ENCODE measurements at regions not wholly inside any gene's neighbourhood (a gene's known extent, or its start where the extent isn't known, plus 50 kb on each side); places are given as distances from the start of the nearest gene placed in this dataset.
"Not testable (repeated sequence)": the region's sequence is repeated elsewhere in the genome, so short reads cannot be mapped to it uniquely, and the experiment has no call there.

DNA sequence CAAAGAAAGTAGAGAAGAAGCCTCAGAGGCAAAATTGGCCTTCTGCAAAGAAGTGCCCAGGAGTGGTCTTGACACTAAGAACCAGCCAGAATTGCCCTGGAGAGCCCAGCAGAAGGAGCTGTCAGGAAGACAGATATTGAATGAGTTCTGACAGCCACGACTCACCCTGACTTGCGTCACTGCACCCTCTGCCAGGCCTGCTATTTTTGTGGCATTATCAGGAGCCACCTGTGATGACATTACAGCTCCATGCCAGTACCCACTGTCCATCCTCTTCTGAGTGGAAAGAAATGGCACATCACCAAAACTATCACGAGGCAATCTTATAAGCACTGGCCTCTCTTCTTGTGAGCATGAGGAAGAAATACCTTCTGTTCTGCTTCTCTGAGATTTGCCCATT, 67.7 kb downstream of the SMIM20 start:
- no peaks in the 10 kb centered on the region for H3K4me1 ChIP-seq (ENCODE audit: control insufficient read depth, insufficient read depth, low read length)

DNA sequence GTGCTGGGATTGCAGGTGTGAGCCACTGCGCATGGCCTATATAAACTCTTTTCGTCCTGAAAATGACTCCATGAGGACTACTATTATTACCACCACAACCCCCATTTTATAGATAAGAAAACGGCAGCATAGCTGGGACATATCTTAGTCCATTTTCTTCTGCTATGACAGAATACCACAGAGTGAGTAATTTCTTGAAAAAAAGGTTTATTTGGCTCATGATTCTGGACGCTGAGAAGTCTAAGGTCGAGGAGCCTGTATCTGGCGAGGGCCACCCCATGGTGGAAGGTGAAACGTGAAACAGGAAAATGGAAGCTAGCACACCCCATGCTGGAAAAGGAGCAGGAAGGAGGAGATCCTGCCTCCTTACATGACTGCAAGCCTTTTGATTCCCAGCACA, 68.9 kb downstream of the SMIM20 start:
- Histone ChIP-seq H3K4me3 (ENCODE audit: low read length) (no peak overlapping the region), H3K27me3 (ENCODE audit: control insufficient read depth, insufficient read depth) (no peaks in the 10 kb centered on the region), H3K4me1 (ENCODE audit: control insufficient read depth, insufficient read depth, low read length) (no peaks in the 10 kb centered on the region), H3K9me3 (ENCODE audit: control insufficient read depth, low read length) (no peaks in the 10 kb centered on the region), H3K27ac (ENCODE audit: low read length) (no peak overlapping the region)
- no peak for DNase-seq
- WGBS, result 58% methylated on average over 7 of the region's 7 CpGs
- no peak for ATAC-seq
- intact Hi-C loops (cut with DNase I), result loop anchor here in 3 of 4 donors (5.0 to 10.0 kb wide), 3 partner anchors 339 to 432 kb away; partner anchors contain the start of gene RBPJ (in 1 of the 3)

More for the DNA sequence above, 67.7 kb downstream of the SMIM20 start:
- Histone ChIP-seq H3K27ac (ENCODE audit: low read length) (peak overlapping the region; percentile 72), H3K4me3 (ENCODE audit: low read length) (no peak overlapping the region), H3K27me3 (ENCODE audit: control insufficient read depth, insufficient read depth) (no peaks in the 10 kb centered on the region), H3K9me3 (ENCODE audit: control insufficient read depth, low read length) (no peaks in the 10 kb centered on the region)
- ATAC-seq, result peak; percentile 90 to 94
- intact Hi-C loops (cut with DNase I), result loop anchor here in 3 of 4 donors (5.0 to 10.0 kb wide), 3 partner anchors 341 to 433 kb away; partner anchors contain the start of gene RBPJ (in 1 of the 3)
- DNase-seq, result peak; percentile 59 to 73 (median 73)
- WGBS, result 64% methylated on average over 3 of the region's 3 CpGs

DNA sequence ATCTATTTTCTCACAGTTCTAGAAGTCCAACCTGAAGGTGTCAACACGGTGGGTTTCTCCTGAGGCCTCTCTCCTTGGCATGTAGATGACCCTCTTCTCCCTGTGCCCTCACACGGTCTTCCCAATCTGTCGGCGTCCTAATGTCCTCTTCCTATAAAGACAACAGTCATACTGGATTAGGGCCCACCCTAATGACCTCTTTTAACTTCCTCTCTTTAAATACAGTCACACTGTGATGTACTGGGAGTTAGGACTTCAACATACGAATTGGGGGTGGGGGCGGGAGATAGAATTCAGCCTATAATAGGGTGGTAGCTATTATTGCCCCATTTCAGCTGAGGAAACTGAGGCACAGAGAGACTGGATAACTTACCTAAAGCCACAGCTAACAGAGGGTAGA, 70.2 kb downstream of the SMIM20 start:
- Histone ChIP-seq H3K9me3 (ENCODE audit: control insufficient read depth, low read length) (no peaks in the 10 kb centered on the region), H3K27ac (ENCODE audit: low read length) (no peak overlapping the region), H3K4me1 (ENCODE audit: control insufficient read depth, insufficient read depth, low read length) (no peaks in the 10 kb centered on the region), H3K27me3 (ENCODE audit: control insufficient read depth, insufficient read depth) (no peaks in the 10 kb centered on the region), H3K4me3 (ENCODE audit: low read length) (no peak overlapping the region)
- no peak for DNase-seq
- WGBS, result 72% methylated on average over 6 of the region's 6 CpGs
- intact Hi-C loops (cut with DNase I), result loop anchor here in 3 of 4 donors (5.0 to 10.0 kb wide), 3 partner anchors 338 to 431 kb away; partner anchors contain the start of gene RBPJ (in 1 of the 3)
- ATAC-seq, result no peak

DNA sequence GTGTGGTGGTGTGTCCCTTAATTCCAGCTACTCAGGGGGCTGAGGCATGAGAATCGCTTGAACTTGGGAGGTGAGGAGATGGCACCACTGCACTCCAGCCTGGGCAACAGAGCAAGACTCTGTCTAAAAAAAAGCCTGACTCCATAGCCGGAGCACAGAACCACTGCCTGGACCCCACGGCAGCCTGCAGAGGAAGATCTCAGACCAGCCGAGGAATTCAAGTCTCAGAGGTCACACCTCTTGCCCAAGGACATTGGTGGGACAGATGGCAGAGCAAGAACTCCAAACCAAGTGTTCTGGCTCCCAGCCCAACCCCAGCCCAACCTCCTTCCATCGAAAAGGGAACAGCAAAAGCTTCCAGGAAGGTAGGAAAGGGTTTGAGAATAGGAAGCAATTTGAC, 70.8 kb downstream of the SMIM20 start:
- DNase-seq, result peak in 1 of 3 donors; percentile 37
- Histone ChIP-seq H3K27me3 (ENCODE audit: control insufficient read depth, insufficient read depth) (no peaks in the 10 kb centered on the region), H3K4me3 (ENCODE audit: low read length) (no peak overlapping the region), H3K4me1 (ENCODE audit: control insufficient read depth, insufficient read depth, low read length) (no peaks in the 10 kb centered on the region), H3K27ac (ENCODE audit: low read length) (no peak overlapping the region), H3K9me3 (ENCODE audit: control insufficient read depth, low read length) (no peaks in the 10 kb centered on the region)
- no peak for ATAC-seq
- WGBS, result 79% methylated on average over 5 of the region's 5 CpGs
- intact Hi-C loops (cut with DNase I), result loop anchor here in 3 of 4 donors (5.0 to 10.0 kb wide), 4 partner anchors 57 to 430 kb away; partner anchors contain the start of gene RBPJ (in 1 of the 3)

DNA sequence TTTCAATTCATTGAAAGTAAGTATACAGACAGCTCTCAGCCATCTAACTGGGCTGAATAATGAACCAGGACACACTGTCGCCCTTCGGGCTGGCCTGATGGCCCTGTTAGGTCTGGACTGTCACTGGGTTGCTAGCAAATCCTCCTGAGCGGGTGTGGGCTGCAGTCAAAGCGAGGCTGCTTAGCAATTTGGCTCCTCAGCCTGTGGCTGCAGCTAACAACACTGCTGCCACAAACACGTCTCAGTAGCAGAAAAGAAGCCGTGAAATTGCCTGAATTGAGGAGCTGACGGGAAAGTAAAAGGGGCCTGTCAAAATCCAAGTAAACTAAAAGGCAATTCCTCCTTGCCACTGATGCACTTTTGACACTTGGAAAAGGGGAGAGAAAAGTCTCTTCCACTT, 72.8 kb downstream of the SMIM20 start:
- ATAC-seq (no peak), DNase-seq (no peak)
- Histone ChIP-seq H3K27me3 (ENCODE audit: control insufficient read depth, insufficient read depth) (no peaks in the 10 kb centered on the region), H3K27ac (ENCODE audit: low read length) (no peak overlapping the region), H3K9me3 (ENCODE audit: control insufficient read depth, low read length) (no peaks in the 10 kb centered on the region), H3K4me1 (ENCODE audit: control insufficient read depth, insufficient read depth, low read length) (no peaks in the 10 kb centered on the region), H3K4me3 (ENCODE audit: low read length) (no peak overlapping the region)
- intact Hi-C loops (cut with DNase I), result loop anchor here in 3 of 4 donors (5.0 to 10.0 kb wide), 3 partner anchors 60 to 428 kb away; no protein-coding TSS in a partner anchor
- WGBS, result 90% methylated on average over 7 of the region's 7 CpGs

DNA sequence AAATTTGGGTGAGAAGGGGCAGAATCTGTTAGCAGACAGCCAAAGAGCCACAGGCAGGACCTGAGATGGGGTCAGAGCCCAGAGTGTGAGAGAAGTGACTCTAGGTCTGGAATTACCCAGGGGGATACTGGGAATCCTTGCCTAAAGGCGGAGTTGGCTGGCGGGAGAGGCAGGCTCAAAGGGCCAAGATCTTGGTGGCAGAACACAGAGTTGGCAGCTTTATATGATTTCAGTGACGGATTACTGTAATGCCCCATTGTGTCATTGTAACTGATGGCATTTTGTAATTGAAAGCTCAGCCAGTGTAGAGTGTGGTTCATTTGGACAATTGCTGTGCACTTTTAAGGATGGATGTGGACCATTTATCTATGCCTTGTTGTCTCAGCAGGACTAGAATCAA, 77.3 kb downstream of the SMIM20 start:
- Histone ChIP-seq H3K9me3 (ENCODE audit: control insufficient read depth, low read length) (no peaks in the 10 kb centered on the region), H3K27ac (ENCODE audit: low read length) (no peak overlapping the region), H3K27me3 (ENCODE audit: control insufficient read depth, insufficient read depth) (no peaks in the 10 kb centered on the region), H3K4me3 (ENCODE audit: low read length) (no peak overlapping the region), H3K4me1 (ENCODE audit: control insufficient read depth, insufficient read depth, low read length) (no peaks in the 10 kb centered on the region)
- no peak for DNase-seq
- 77% methylated on average over 3 of the region's 3 CpGs for WGBS
- ATAC-seq, result no peak
- intact Hi-C loops (cut with DNase I), result no loop called here

DNA sequence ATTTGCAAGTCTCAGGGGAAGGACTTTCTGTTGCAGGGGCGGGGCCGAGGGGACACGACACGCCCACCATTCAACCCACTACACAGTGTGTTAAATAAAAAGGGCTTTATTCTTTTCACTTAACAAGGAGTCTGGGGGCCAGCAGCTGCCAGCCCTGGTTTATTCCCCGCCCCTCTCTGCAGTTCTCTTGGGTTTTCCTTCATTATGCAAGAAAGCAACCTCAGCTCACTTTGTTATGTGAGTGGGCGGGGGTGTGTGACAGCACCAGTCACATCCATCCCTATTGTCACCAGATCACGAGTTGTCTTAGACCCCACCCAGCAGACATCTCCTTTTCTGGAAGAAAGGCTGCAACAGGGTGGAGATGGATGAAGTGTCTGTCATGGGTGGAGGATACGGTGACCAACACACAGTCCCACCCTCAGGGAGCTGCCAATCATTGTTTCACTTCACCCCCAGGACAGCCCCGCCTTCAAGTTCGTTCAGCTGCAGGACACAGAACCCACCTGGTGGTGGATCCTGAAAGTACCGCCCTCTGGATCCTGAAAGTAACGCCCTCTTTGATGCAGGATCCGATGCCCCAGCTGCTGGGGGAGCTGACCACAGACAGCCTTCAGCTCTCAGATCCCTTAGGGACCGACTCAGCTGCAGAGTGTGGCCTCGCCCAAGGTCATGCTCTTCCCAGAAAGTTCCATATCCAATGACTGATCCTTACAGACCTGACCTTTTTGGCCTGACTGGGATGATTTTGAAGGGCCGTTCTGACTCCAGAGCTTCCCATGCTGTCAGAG, 79.6 kb downstream of the SMIM20 start:
- no peak overlapping the region for H3K27ac ChIP-seq (ENCODE audit: low read length)
- H3K4me1 ChIP-seq (ENCODE audit: control insufficient read depth, insufficient read depth, low read length), result no peaks in the 10 kb centered on the region
- intact Hi-C loops (cut with DNase I), result no loop called here
- WGBS, result 61% methylated on average over 16 of the region's 16 CpGs
- no peak overlapping the region for H3K4me3 ChIP-seq (ENCODE audit: low read length)
- no peaks in the 10 kb centered on the region for H3K9me3 ChIP-seq (ENCODE audit: control insufficient read depth, low read length)
- no peaks in the 10 kb centered on the region for H3K27me3 ChIP-seq (ENCODE audit: control insufficient read depth, insufficient read depth)
- ATAC-seq (peak; percentile 45 to 58), DNase-seq (peak in 2 of 3 donors; percentile 57 to 61)

DNA sequence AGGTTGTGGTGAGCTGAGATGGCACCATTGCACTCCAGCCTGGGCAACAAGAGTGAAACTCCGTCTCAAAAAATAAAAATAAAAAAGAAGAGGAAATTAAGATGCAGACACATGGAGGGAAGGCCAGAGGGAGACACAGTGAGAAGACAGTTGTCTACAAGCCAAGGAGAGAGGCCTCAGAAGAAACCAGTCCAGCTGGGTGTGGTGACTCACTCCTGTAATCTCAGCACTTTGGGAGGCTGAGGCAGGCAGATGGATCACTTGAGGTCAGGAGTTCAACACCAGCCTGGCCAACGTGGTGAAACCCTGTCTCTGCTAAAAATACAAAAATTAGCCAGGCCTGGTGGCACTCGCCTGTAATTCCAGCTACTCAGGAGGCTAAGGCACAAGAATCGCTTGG, 80.6 kb downstream of the SMIM20 start:
- 72% methylated on average over 4 of the region's 4 CpGs for WGBS
- H3K9me3 ChIP-seq (ENCODE audit: control insufficient read depth, low read length); H3K27me3 ChIP-seq (ENCODE audit: control insufficient read depth, insufficient read depth); H3K27ac ChIP-seq (ENCODE audit: low read length); H3K4me1 ChIP-seq (ENCODE audit: control insufficient read depth, insufficient read depth, low read length); H3K4me3 ChIP-seq (ENCODE audit: low read length); intact Hi-C loops (cut with DNase I): not testable (repeated sequence)
- peak; percentile 32 to 50 for ATAC-seq
- peak in 1 of 3 donors; percentile 27 for DNase-seq

DNA sequence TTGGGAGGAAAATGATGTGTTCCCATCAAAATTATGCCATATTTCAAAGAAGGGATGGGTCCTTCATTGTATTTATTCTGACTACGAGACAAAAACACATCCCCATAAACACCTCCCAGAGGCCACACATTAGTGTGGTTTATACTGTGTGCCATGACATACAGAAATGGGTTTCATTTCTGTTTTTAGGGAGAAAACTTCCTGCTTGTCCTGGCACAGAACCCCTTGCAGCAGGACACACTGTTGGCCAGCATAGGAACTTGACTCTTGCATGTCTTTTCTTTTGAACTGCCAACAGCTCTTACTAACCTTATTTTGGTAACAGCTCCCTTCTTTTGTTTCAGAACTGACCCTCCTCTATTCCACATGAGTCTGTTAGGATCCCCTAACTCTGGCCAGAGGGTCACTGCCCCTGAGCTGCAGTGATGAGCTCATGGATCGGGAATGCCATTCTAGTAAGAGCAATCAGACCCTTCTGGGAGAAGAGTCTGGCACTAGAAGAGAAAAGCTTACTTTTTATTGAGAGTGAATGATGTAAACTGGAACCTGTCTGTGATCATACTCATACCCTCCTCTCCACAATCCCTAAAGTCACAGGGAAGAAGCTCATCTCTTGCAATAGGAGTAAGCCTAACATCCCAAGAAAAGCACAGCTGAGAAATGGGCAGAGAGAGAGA, 86.4 kb downstream of the SMIM20 start:
- Histone ChIP-seq H3K4me3 (ENCODE audit: low read length) (no peak overlapping the region), H3K27ac (ENCODE audit: low read length) (no peak overlapping the region), H3K27me3 (ENCODE audit: control insufficient read depth, insufficient read depth) (no peaks in the 10 kb centered on the region), H3K9me3 (ENCODE audit: control insufficient read depth, low read length) (no peaks in the 10 kb centered on the region), H3K4me1 (ENCODE audit: control insufficient read depth, insufficient read depth, low read length) (no peaks in the 10 kb centered on the region)
- intact Hi-C loops (cut with DNase I), result no loop called here
- 80% methylated on average over 2 of the region's 2 CpGs for WGBS
- ATAC-seq (peak in 1 of 2 donors; percentile 33), DNase-seq (no peak)

DNA sequence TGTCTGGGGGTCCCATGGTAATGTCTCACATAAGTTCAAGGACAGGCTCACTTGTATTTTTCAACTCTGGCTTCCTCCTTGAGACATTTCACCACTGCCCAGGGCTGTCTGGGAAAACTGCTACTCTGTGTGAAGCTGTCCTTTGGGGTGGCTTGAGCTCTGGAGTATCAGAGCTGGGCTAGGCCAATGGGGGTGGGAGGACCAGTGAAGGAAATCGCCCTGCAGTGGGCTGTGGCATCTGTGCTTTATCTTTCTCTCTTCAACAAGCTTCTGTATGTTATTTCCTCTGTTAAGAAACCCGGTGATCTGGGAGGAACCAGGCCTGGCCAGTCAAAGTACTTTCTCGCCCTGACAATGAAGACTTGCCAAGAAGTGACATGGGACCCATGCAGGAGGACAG, 87.4 kb downstream of the SMIM20 start:
- Histone ChIP-seq H3K4me3 (ENCODE audit: low read length) (no peak overlapping the region), H3K4me1 (ENCODE audit: control insufficient read depth, insufficient read depth, low read length) (no peaks in the 10 kb centered on the region), H3K9me3 (ENCODE audit: control insufficient read depth, low read length) (no peaks in the 10 kb centered on the region), H3K27ac (ENCODE audit: low read length) (no peak overlapping the region), H3K27me3 (ENCODE audit: control insufficient read depth, insufficient read depth) (no peaks in the 10 kb centered on the region)
- intact Hi-C loops (cut with DNase I), result no loop called here
- DNase-seq (no peak), ATAC-seq (no peak)
- 48% methylated on average over 3 of the region's 3 CpGs for WGBS

DNA sequence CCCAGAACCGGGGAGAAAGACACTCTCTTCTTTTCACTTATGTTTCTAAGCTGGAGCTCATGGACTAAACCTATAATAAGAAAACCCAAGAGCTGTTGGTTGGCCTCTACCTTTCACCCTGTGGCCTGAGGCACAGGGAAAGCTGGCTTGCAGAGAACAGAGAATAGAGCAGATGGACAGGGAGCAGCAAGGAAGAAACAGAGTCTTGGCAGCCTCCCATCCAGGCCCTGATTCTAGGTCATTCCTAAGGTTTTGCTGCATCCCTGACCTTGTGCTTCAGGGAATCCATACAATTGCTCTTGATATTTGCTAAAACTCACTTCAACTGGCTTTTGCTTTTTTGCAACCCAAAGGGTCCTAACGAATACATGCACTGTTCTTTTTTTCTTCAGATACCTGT, 87.8 kb downstream of the SMIM20 start:
- no peak overlapping the region for H3K4me3 ChIP-seq (ENCODE audit: low read length)
- intact Hi-C loops (cut with DNase I), result no loop called here
- H3K4me1 ChIP-seq (ENCODE audit: control insufficient read depth, insufficient read depth, low read length), result no peaks in the 10 kb centered on the region
- DNase-seq (no peak), ATAC-seq (no peak)
- 74% methylated on average over 2 of the region's 2 CpGs for WGBS
- H3K9me3 ChIP-seq (ENCODE audit: control insufficient read depth, low read length), result no peaks in the 10 kb centered on the region
- H3K27ac ChIP-seq (ENCODE audit: low read length), result no peak overlapping the region
- no peaks in the 10 kb centered on the region for H3K27me3 ChIP-seq (ENCODE audit: control insufficient read depth, insufficient read depth)
